ENCODE measurements at regions not wholly inside any gene's neighbourhood (a gene's known extent, or its start where the extent isn't known, plus 50 kb on each side); places are given as distances from the start of the nearest gene placed in this dataset.

- Histone ChIP-seq H3K18ac (ENCODE audit: low read length) (no peak overlapping the region), H3K4ac (ENCODE audit: low read depth, low read length) (no peak overlapping the region)
Observed at GRCh38 chr5:6822556-6823343, 109.5 kb downstream of the TENT4A start.

GRCh38 chr5:6823996-6824395, 110.8 kb downstream of the TENT4A start:
- no peak overlapping the region for H2BK120ac ChIP-seq (ENCODE audit: low read depth, low read length)
- H2BK15ac ChIP-seq (replicated peaks; ENCODE audit: low read depth), result no peak overlapping the region
- H3K27ac ChIP-seq (ENCODE audit: low read depth, low read length), result no peak overlapping the region
- no peak overlapping the region for H3K23ac ChIP-seq (ENCODE audit: low read length)
- H3K18ac ChIP-seq (ENCODE audit: low read length), result no peak overlapping the region
- H3K4me3 ChIP-seq (ENCODE audit: low read length), result no peak overlapping the region
- H3K4me2 ChIP-seq (ENCODE audit: low read length), result no peak overlapping the region
- H2BK5ac ChIP-seq (ENCODE audit: low read length), result no peak overlapping the region
- no CpG with 5 or more reads among the region's 10 CpGs for WGBS (ENCODE audit: extremely low coverage, insufficient coverage, low lambda C conversion rate)
- H2AK5ac ChIP-seq (ENCODE audit: low read length), result no peak overlapping the region
- no peak for DNase-seq
- no peak overlapping the region for H3K56ac ChIP-seq (ENCODE audit: low read length)
- no peaks in the 10 kb centered on the region for H3K27me3 ChIP-seq (ENCODE audit: insufficient read depth, low read length, poor library complexity)
- H4K8ac ChIP-seq (ENCODE audit: low read depth, low read length), result no peak overlapping the region
- H3K4me1 ChIP-seq (ENCODE audit: control insufficient read depth, low read depth, low read length), result peaks cover 2% of the 10 kb centered on the region
- no peak overlapping the region for H3K9ac ChIP-seq (ENCODE audit: low read length)
- no peaks in the 10 kb centered on the region for H3K79me1 ChIP-seq (ENCODE audit: low read length)
- H3K36me3 ChIP-seq (ENCODE audit: control insufficient read depth, insufficient read depth, low read length), result no peaks in the 10 kb centered on the region
- H3K4ac ChIP-seq (ENCODE audit: low read depth, low read length), result no peak overlapping the region
- no peak overlapping the region for H4K5ac ChIP-seq (ENCODE audit: low read length)
- H3K79me2 ChIP-seq (ENCODE audit: control insufficient read depth, insufficient read depth, low read length), result no peaks in the 10 kb centered on the region

More at GRCh38 chr5:6822556-6823343, 109.5 kb downstream of the TENT4A start:
- Histone ChIP-seq H4K8ac (ENCODE audit: low read depth, low read length) (no peak overlapping the region), H4K5ac (ENCODE audit: low read length) (no peak overlapping the region), H3K36me3 (ENCODE audit: control insufficient read depth, insufficient read depth, low read length) (no peaks in the 10 kb centered on the region), H3K56ac (ENCODE audit: low read length) (no peak overlapping the region), H3K27ac (ENCODE audit: low read depth, low read length) (no peak overlapping the region), H3K23ac (ENCODE audit: low read length) (no peak overlapping the region), H2AK5ac (ENCODE audit: low read length) (no peak overlapping the region), H2BK15ac (replicated peaks; ENCODE audit: low read depth) (no peak overlapping the region), H3K27me3 (ENCODE audit: insufficient read depth, low read length, poor library complexity) (no peaks in the 10 kb centered on the region), H3K79me2 (ENCODE audit: control insufficient read depth, insufficient read depth, low read length) (no peaks in the 10 kb centered on the region), H3K79me1 (ENCODE audit: low read length) (no peaks in the 10 kb centered on the region), H2BK120ac (ENCODE audit: low read depth, low read length) (no peak overlapping the region), H3K4me3 (ENCODE audit: low read length) (no peak overlapping the region), H3K4me2 (ENCODE audit: low read length) (no peak overlapping the region), H3K9ac (ENCODE audit: low read length) (no peak overlapping the region), H3K4me1 (ENCODE audit: control insufficient read depth, low read depth, low read length) (peaks cover 2% of the 10 kb centered on the region), H2BK5ac (ENCODE audit: low read length) (no peak overlapping the region)
- no peak for DNase-seq
- WGBS (ENCODE audit: extremely low coverage, insufficient coverage, low lambda C conversion rate), result no CpG with 5 or more reads among the region's 27 CpGs

- H3K4ac ChIP-seq (ENCODE audit: low read depth, low read length), result no peak overlapping the region
- no peak overlapping the region for H2BK5ac ChIP-seq (ENCODE audit: low read length)
- WGBS (ENCODE audit: extremely low coverage, insufficient coverage, low lambda C conversion rate), result no CpG with 5 or more reads among the region's 6 CpGs
- no peak overlapping the region for H2AK5ac ChIP-seq (ENCODE audit: low read length)
- no peak overlapping the region for H3K27ac ChIP-seq (ENCODE audit: low read depth, low read length)
- DNase-seq, result no peak
- H4K8ac ChIP-seq (ENCODE audit: low read depth, low read length), result no peak overlapping the region
- H3K4me3 ChIP-seq (ENCODE audit: low read length), result no peak overlapping the region
- no peaks in the 10 kb centered on the region for H3K79me1 ChIP-seq (ENCODE audit: low read length)
- H3K18ac ChIP-seq (ENCODE audit: low read length), result no peak overlapping the region
- H3K4me1 ChIP-seq (ENCODE audit: control insufficient read depth, low read depth, low read length), result peaks cover 2% of the 10 kb centered on the region
- H3K9ac ChIP-seq (ENCODE audit: low read length), result no peak overlapping the region
- H4K5ac ChIP-seq (ENCODE audit: low read length), result no peak overlapping the region
- no peak overlapping the region for H3K4me2 ChIP-seq (ENCODE audit: low read length)
- H3K27me3 ChIP-seq (ENCODE audit: insufficient read depth, low read length, poor library complexity), result no peaks in the 10 kb centered on the region
- no peak overlapping the region for H3K23ac ChIP-seq (ENCODE audit: low read length)
- no peak overlapping the region for H2BK15ac ChIP-seq (replicated peaks; ENCODE audit: low read depth)
- H3K56ac ChIP-seq (ENCODE audit: low read length), result no peak overlapping the region
- no peaks in the 10 kb centered on the region for H3K79me2 ChIP-seq (ENCODE audit: control insufficient read depth, insufficient read depth, low read length)
- no peaks in the 10 kb centered on the region for H3K36me3 ChIP-seq (ENCODE audit: control insufficient read depth, insufficient read depth, low read length)
- H2BK120ac ChIP-seq (ENCODE audit: low read depth, low read length), result no peak overlapping the region
Observed at GRCh38 chr5:6825678-6826244, 112.5 kb downstream of the TENT4A start.

GRCh38 chr5:6826756-6827155, 113.5 kb downstream of the TENT4A start:
- Histone ChIP-seq H4K8ac (ENCODE audit: low read depth, low read length) (no peak overlapping the region), H3K23ac (ENCODE audit: low read length) (no peak overlapping the region), H3K27me3 (ENCODE audit: insufficient read depth, low read length, poor library complexity) (no peaks in the 10 kb centered on the region), H2BK120ac (ENCODE audit: low read depth, low read length) (no peak overlapping the region), H3K18ac (ENCODE audit: low read length) (no peak overlapping the region), H3K4ac (ENCODE audit: low read depth, low read length) (no peak overlapping the region), H4K5ac (ENCODE audit: low read length) (no peak overlapping the region), H3K4me2 (ENCODE audit: low read length) (no peak overlapping the region), H3K36me3 (ENCODE audit: control insufficient read depth, insufficient read depth, low read length) (no peaks in the 10 kb centered on the region), H3K79me1 (ENCODE audit: low read length) (no peaks in the 10 kb centered on the region), H3K9ac (ENCODE audit: low read length) (no peak overlapping the region), H2AK5ac (ENCODE audit: low read length) (no peak overlapping the region), H2BK15ac (replicated peaks; ENCODE audit: low read depth) (no peak overlapping the region), H3K4me3 (ENCODE audit: low read length) (no peak overlapping the region), H3K56ac (ENCODE audit: low read length) (no peak overlapping the region), H3K4me1 (ENCODE audit: control insufficient read depth, low read depth, low read length) (peaks cover 2% of the 10 kb centered on the region), H3K79me2 (ENCODE audit: control insufficient read depth, insufficient read depth, low read length) (no peaks in the 10 kb centered on the region), H2BK5ac (ENCODE audit: low read length) (no peak overlapping the region), H3K27ac (ENCODE audit: low read depth, low read length) (no peak overlapping the region)
- DNase-seq, result no peak
- no CpG with 5 or more reads among the region's 6 CpGs for WGBS (ENCODE audit: extremely low coverage, insufficient coverage, low lambda C conversion rate)

DNA sequence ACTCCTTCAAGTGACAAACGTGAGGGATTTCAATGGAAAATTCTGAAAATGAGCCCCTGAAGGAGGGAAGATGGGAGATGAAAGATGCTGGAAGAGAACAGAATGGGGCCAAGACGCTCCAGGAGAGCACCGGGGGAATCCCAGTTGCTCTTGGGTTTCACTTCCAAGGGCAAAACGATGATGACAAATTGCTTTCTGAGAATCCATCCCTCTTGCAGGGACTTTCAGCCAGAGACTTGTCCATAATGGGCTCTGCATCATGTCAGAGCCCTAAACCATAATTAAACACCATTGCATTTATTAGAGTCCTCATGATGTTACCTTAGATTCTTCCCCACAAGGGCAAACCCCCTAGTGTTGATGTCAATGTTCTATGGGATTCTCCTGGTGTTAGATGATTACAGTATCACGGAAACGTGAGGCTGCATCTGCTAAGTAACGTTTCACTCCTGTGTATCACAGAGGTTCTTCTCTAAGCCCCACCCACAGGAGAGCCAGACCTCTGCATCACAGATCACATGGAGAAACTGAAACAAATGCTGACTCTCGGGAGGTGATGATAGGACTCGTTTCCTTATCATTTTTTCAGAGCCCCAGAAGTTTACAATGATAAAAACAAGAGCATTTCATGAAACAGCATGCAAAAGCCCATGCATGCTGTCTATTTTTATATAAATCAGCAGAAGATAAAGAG, 114.4 kb downstream of the TENT4A start:
- no CpG with 5 or more reads among the region's 9 CpGs for WGBS (ENCODE audit: extremely low coverage, insufficient coverage, low lambda C conversion rate)
- Histone ChIP-seq H3K4me1 (ENCODE audit: control insufficient read depth, low read depth, low read length) (peaks cover 2% of the 10 kb centered on the region), H3K4me3 (ENCODE audit: low read length) (no peak overlapping the region), H2BK15ac (replicated peaks; ENCODE audit: low read depth) (no peak overlapping the region), H3K9ac (ENCODE audit: low read length) (no peak overlapping the region), H2BK5ac (ENCODE audit: low read length) (no peak overlapping the region), H3K23ac (ENCODE audit: low read length) (no peak overlapping the region), H3K79me1 (ENCODE audit: low read length) (no peaks in the 10 kb centered on the region), H2AK5ac (ENCODE audit: low read length) (no peak overlapping the region), H2BK120ac (ENCODE audit: low read depth, low read length) (no peak overlapping the region), H3K4me2 (ENCODE audit: low read length) (no peak overlapping the region), H4K8ac (ENCODE audit: low read depth, low read length) (no peak overlapping the region), H3K27ac (ENCODE audit: low read depth, low read length) (no peak overlapping the region), H3K27me3 (ENCODE audit: insufficient read depth, low read length, poor library complexity) (no peaks in the 10 kb centered on the region), H3K4ac (ENCODE audit: low read depth, low read length) (no peak overlapping the region), H3K36me3 (ENCODE audit: control insufficient read depth, insufficient read depth, low read length) (no peaks in the 10 kb centered on the region), H3K18ac (ENCODE audit: low read length) (no peak overlapping the region), H4K5ac (ENCODE audit: low read length) (no peak overlapping the region), H3K79me2 (ENCODE audit: control insufficient read depth, insufficient read depth, low read length) (no peaks in the 10 kb centered on the region), H3K56ac (ENCODE audit: low read length) (no peak overlapping the region)
- peak; percentile 54 for DNase-seq

Data from mesendoderm (in vitro differentiated cells).